HCT116 (cell line): ENCODE measurements at regions not wholly inside any gene's neighbourhood (a gene's known extent, or its start where the extent isn't known, plus 50 kb on each side); places are given as distances from the start of the nearest gene placed in this dataset.

Experiments used
- ATAC-seq: fragments of 200-7000 bp; cut with Tn5 transposase; 2 replicates; pipeline ENCODE4 v1.9.1; 2020; ENCODE audit warnings: mild to moderate bottlenecking, moderate library complexity
- BruUV-seq: library from RNA; stranded (reverse); fragments of 400-500 nt; replicated peaks from 2 replicates; lab custom pipeline; 2021; lab: Mats Ljungman, UMichigan
- CTCF ChIA-PET: fragments of 300-600 bp; sonication (Branson Sonifier 250); formaldehyde crosslinking; loops from one replicate; lab custom pipeline; 2021; ENCODE audit warnings: antibody characterized with exemption; lab: Charles Lee
- POLR2A ChIA-PET: fragments of 300-600, 350-600 bp; sonication (Branson Sonifier 250); formaldehyde crosslinking; loops from one replicate; lab custom pipeline; 2021; ENCODE audit warnings: antibody characterized with exemption; lab: Charles Lee
- RAD21 ChIA-PET, 2 experiments: fragments of 300-600 bp; sonication (Branson Sonifier 250); formaldehyde crosslinking; loops; one replicate each; lab custom pipeline; 2023; ENCODE audit warnings: low total read pairs in 2 of 2; ENCODE audit not compliant: uncharacterized antibody in 2 of 2, unreplicated experiment in 2 of 2, low non-redundant PET in 1 of 2; lab: Charles Lee
- DNase-seq: peaks from one replicate; pipeline ENCODE4 v3.0.0-alpha.2; 2010; ENCODE audit warnings: low read depth, low spot score
- H2AFZ ChIP-seq: fragments of 200-600 bp; shearing (Covaris generic), sonication (generic); 2 replicates; pipeline ENCODE4 v1.6.1; 2017; ENCODE audit warnings: low read depth, mixed run types, mixed read lengths, antibody characterized with exemption, low read length; ENCODE audit not compliant: poor library complexity, severe bottlenecking
- H3K27ac ChIP-seq: 2 replicates; pipeline ENCODE4 v1.5.1; 2012; ENCODE audit warnings: low read depth, low read length
- H3K27me3 ChIP-seq: fragments of 200-600 bp; sonication (generic); 2 replicates; pipeline ENCODE4 v1.6.1; 2016; ENCODE audit warnings: mixed run types, low read length, mixed read lengths; ENCODE audit not compliant: insufficient read depth
- H3K36me3 ChIP-seq, 2 experiments: fragments of 200-500 bp in 1 of 2; fragments of 200-600 bp in 1 of 2; sonication (Bioruptor generic) in 1 of 2; sonication (generic) in 1 of 2; 2 replicates each; pipeline versions ENCODE4 v1.5.1 to v1.6.1; 2014 to 2016; ENCODE audit warnings: low read length in 2 of 2, inconsistent platforms in 1 of 2, mixed read lengths in 1 of 2, mixed run types in 1 of 2; ENCODE audit not compliant: insufficient read depth in 2 of 2, control insufficient read depth in 1 of 2
- H3K4me1 ChIP-seq, 2 experiments: fragments of 200-600 bp in 1 of 2; sonication (generic) in 1 of 2; 2 replicates each; pipeline versions ENCODE4 v1.5.1 to v1.6.1; 2012 to 2017; ENCODE audit warnings: low read length in 2 of 2, inconsistent platforms in 1 of 2, mild to moderate bottlenecking in 1 of 2, mixed read lengths in 1 of 2, mixed run types in 1 of 2, moderate library complexity in 1 of 2; ENCODE audit not compliant: insufficient read depth in 2 of 2, control insufficient read depth in 1 of 2
- H3K4me2 ChIP-seq: fragments of 200-600 bp; sonication (generic); 2 replicates; pipeline ENCODE4 v1.6.1; 2017; ENCODE audit warnings: mixed run types, low read length, mixed read lengths
- H3K4me3 ChIP-seq, 2 experiments: fragments of 200-600 bp in 1 of 2; sonication (generic) in 1 of 2; replicated peaks in 1 of 2; 2 replicates each; pipeline ENCODE4 v1.5.1; 2011 to 2016; ENCODE audit warnings: low read length in 2 of 2, control low read depth in 1 of 2, low read depth in 1 of 2, mild to moderate bottlenecking in 1 of 2, mixed read lengths in 1 of 2, mixed run types in 1 of 2
- H3K79me2 ChIP-seq: fragments of 200-600 bp; sonication (generic); 2 replicates; pipeline ENCODE4 v1.6.1; 2017; ENCODE audit warnings: mild to moderate bottlenecking, mixed run types, low read length, moderate library complexity, mixed read lengths; ENCODE audit not compliant: insufficient read depth
- H3K9ac ChIP-seq: fragments of 200-600 bp; sonication (generic); 2 replicates; pipeline ENCODE4 v1.6.1; 2016; ENCODE audit warnings: low read length, mixed read lengths
- H3K9me2 ChIP-seq: fragments of 200-600 bp; sonication (generic), shearing (Covaris generic); 2 replicates; pipeline ENCODE4 v1.6.1; 2017; ENCODE audit warnings: mixed run types, mild to moderate bottlenecking, moderate library complexity; ENCODE audit not compliant: insufficient read depth
- H3K9me3 ChIP-seq, 2 experiments: fragments of 200-500 bp in 1 of 2; fragments of 200-600 bp in 1 of 2; sonication (Bioruptor generic) in 1 of 2; sonication (generic) in 1 of 2; 2 replicates each; pipeline ENCODE4 v1.6.1; 2014 to 2017; ENCODE audit warnings: low read length in 2 of 2, mixed read lengths in 2 of 2, inconsistent platforms in 1 of 2, low read depth in 1 of 2, mild to moderate bottlenecking in 1 of 2, mixed run types in 1 of 2, moderate library complexity in 1 of 2; ENCODE audit not compliant: control insufficient read depth in 1 of 2, insufficient read depth in 1 of 2
- H4K20me1 ChIP-seq: fragments of 200-600 bp; sonication (generic), shearing (Covaris generic); 2 replicates; pipeline ENCODE4 v1.6.1; 2017; ENCODE audit warnings: mixed run types, mild to moderate bottlenecking, moderate library complexity; ENCODE audit not compliant: insufficient read depth
- EGR1 ChIP-seq: IDR thresholded peaks from 2 replicates; pipeline ENCODE4 v1.6.1; 2012; ENCODE audit warnings: low read depth
- ELF1 ChIP-seq: IDR thresholded peaks from 2 replicates; pipeline ENCODE4 v1.6.1; 2012; ENCODE audit warnings: low read depth, borderline replicate concordance
- EZH2phosphoT487 ChIP-seq: fragments of 200-600 bp; IDR thresholded peaks from 2 replicates; pipeline ENCODE4 v1.6.1; 2018; ENCODE audit warnings: antibody characterized with exemption, borderline replicate concordance
- FOSL1 ChIP-seq: IDR thresholded peaks from 2 replicates; pipeline ENCODE4 v1.6.1; 2012; ENCODE audit warnings: low read depth
- JUND ChIP-seq: IDR thresholded peaks from 2 replicates; pipeline ENCODE4 v1.6.1; 2012
- RAD21 ChIP-seq: IDR thresholded peaks from 2 replicates; pipeline ENCODE4 v1.6.1; 2012; ENCODE audit warnings: low read depth, mild to moderate bottlenecking
- REST ChIP-seq: IDR thresholded peaks from 2 replicates; pipeline ENCODE4 v1.6.1; 2012; ENCODE audit warnings: low read depth
- SIN3A ChIP-seq: IDR thresholded peaks from 2 replicates; pipeline ENCODE4 v1.6.1; 2012; ENCODE audit warnings: low read depth
- YY1 ChIP-seq: IDR thresholded peaks from 2 replicates; pipeline ENCODE4 v1.6.1; 2011; ENCODE audit warnings: low read length, low read depth, moderate library complexity, mild to moderate bottlenecking; ENCODE audit not compliant: insufficient replicate concordance; ENCODE audit errors: extremely low read depth
- ZNF274 ChIP-seq: fragments of 200-500 bp; sonication (Bioruptor generic); IDR thresholded peaks from 2 replicates; pipeline ENCODE4 v1.6.1; 2014; ENCODE audit warnings: mild to moderate bottlenecking, low read depth, low read length, inconsistent platforms
- intact Hi-C: fragments of 100-400 bp; cut with micrococcal nuclease; formaldehyde crosslinking; loops from 2 replicates; pipeline ENCODE4 v1.10.0; 2022

DNA sequence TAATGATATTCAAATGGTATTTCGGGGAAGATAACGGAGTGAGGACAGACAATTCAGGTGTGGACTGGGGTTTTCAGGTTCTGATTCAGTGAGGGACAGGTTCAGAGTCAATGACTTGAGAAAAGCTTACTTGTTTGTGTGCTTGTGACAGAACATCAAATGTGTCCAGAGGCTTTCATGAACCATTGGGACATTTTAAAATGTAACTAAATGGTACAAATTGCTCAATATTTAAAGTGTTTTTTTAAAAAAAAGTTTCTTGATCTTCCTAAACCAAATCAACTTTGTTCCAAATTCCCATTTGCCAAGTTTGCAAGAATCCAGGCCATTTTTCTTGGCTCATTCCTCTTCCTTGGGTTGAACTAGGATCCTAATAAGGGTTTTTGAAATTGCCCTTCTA lies 59.4 kb upstream of the BZW1 start:
- ChIA-PET CTCF (no interaction called here), RAD21 (no interaction called here), POLR2A (interaction anchor here (0.9 kb wide), 1 partner anchor 112 kb away, joined by 3 read pairs; the partner anchor contains the start of gene CLK1)
- H4K20me1 ChIP-seq: no peaks in the 10 kb centered on the region
- no peaks in the 10 kb centered on the region for H3K36me3 ChIP-seq
- no peak overlapping the region for H3K27ac ChIP-seq
- no peak overlapping the region for H3K4me3 ChIP-seq
- BruUV-seq: no TSS peak
- intact Hi-C loops: no loop called here
- DNase-seq (no peak), ATAC-seq (no peak)
- peak overlapping the region; percentile 28 for H2AFZ ChIP-seq
- no peaks in the 10 kb centered on the region for H3K79me2 ChIP-seq
- TF ChIP-seq SIN3A (no peak), ELF1 (no peak), RAD21 (no peak), EGR1 (no peak), JUND (no peak), EZH2phosphoT487 (no peak), ZNF274 (no peak)
- peaks cover 25 to 48% of the 10 kb centered on the region in 2 experiments for H3K4me1 ChIP-seq
- H3K27me3 ChIP-seq: no peaks in the 10 kb centered on the region
- no peak overlapping the region for H3K9ac ChIP-seq
- no peaks in the 10 kb centered on the region for H3K9me2 ChIP-seq
- H3K9me3 ChIP-seq: no peaks in the 10 kb centered on the region
- H3K4me2 ChIP-seq: no peak overlapping the region

DNA sequence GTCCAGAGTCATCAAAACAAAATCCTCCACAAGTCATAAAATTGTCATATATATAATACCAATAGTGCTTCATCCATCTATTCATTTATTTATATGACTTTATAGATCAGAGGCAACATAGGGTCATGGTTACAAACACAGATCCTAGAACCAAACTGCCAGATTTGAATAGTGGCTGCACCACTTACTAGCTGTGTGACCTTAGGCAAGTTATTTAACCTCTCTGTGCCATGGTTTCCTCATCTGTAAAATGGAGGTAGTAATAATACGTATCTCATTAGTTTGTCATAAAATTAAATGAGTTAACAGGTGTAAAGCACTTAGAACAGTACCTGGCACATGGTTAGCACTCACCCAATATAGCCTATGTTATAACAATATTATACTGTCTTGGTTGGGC lies 58.9 kb upstream of the BZW1 start:
- Histone ChIP-seq H3K4me2 (no peak overlapping the region), H3K9me2 (no peaks in the 10 kb centered on the region), H3K9me3 (no peaks in the 10 kb centered on the region), H3K9ac (no peak overlapping the region), H2AFZ (no peak overlapping the region), H3K27me3 (no peaks in the 10 kb centered on the region), H3K4me3 (no peak overlapping the region), H3K4me1 (peaks cover 27 to 53% of the 10 kb centered on the region in 2 experiments), H3K36me3 (no peaks in the 10 kb centered on the region), H4K20me1 (no peaks in the 10 kb centered on the region), H3K27ac (no peak overlapping the region), H3K79me2 (no peaks in the 10 kb centered on the region)
- no TSS peak for BruUV-seq
- intact Hi-C loops: no loop called here
- DNase-seq: no peak
- ChIA-PET POLR2A (interaction anchor here (0.9 kb wide), 1 partner anchor 111 kb away, joined by 3 read pairs; the partner anchor contains the start of gene CLK1), CTCF (no interaction called here), RAD21 (interaction anchor here in 1 of 2 experiments (0.6 kb wide), 1 partner anchor 454 kb away, joined by 3 read pairs; no protein-coding TSS in a partner anchor)
- TF ChIP-seq REST (no peak), YY1 (no peak), FOSL1 (no peak)
- no peak for ATAC-seq
